Heart right ventricle (tissue), 16 donors: ENCODE measurements at regions not wholly inside any gene's neighbourhood (a gene's known extent, or its start where the extent isn't known, plus 50 kb on each side); places are given as distances from the start of the nearest gene placed in this dataset.

Source experiments
- ATAC-seq, 8 donors: fragments of 200-7000 bp; cut with Tn5 transposase; one replicate each; pipeline ENCODE4 v1.9.1; 2020; ENCODE audit warnings: mild to moderate bottlenecking in 8 of 8, moderate library complexity in 8 of 8, moderate number of reproducible peaks in 1 of 8
- DNase-seq, 2 donors: peaks; one replicate each; pipeline ENCODE4 v3.0.0-alpha.2; 2020
- H3K27ac ChIP-seq, 10 donors: fragments of 200-600 bp; sonication (generic) in 2 of 10; one replicate each; pipeline versions ENCODE4 v1.5.0 to v1.8.0; 2020 to 2022; ENCODE audit warnings: mild to moderate bottlenecking in 3 of 10
- H3K27me3 ChIP-seq, 7 donors: fragments of 200-600 bp; one replicate each; pipeline ENCODE4 v1.8.0; 2021 to 2022; ENCODE audit warnings: mild to moderate bottlenecking in 2 of 7
- H3K36me3 ChIP-seq, 9 donors: fragments of 200-600 bp; sonication (generic) in 1 of 9; one replicate each; pipeline versions ENCODE4 v1.5.0 to v1.8.0; 2020 to 2022; ENCODE audit warnings: mild to moderate bottlenecking in 2 of 9
- H3K4me1 ChIP-seq, 9 donors: fragments of 200-600 bp; sonication (generic) in 1 of 9; one replicate each; pipeline versions ENCODE4 v1.5.0 to v1.8.0; 2020 to 2022; ENCODE audit warnings: mild to moderate bottlenecking in 4 of 9
- H3K4me3 ChIP-seq, 10 donors: fragments of 200-600 bp; sonication (generic) in 2 of 10; one replicate each; pipeline versions ENCODE4 v1.5.0 to v1.8.0; 2020 to 2022; ENCODE audit warnings: mild to moderate bottlenecking in 7 of 10, moderate library complexity in 2 of 10
- H3K9me3 ChIP-seq, 11 donors: fragments of 200-600 bp in 10 of 11; sonication (generic) in 2 of 11; one replicate each; pipeline versions ENCODE4 v1.5.0 to v1.8.0; 2013 to 2022; ENCODE audit warnings: mild to moderate bottlenecking in 2 of 11, control low read depth in 1 of 11, moderate library complexity in 1 of 11
- CTCF ChIP-seq, 9 donors: fragments of 200-600 bp; sonication (generic) in 2 of 9; IDR thresholded peaks; one replicate each; pipeline versions ENCODE4 v1.5.0 to v1.8.0; 2021 to 2022; ENCODE audit warnings: antibody characterized with exemption in 9 of 9, mild to moderate bottlenecking in 5 of 9, moderate library complexity in 1 of 9
- WGBS, 2 donors: extraction: QIAGEN DNeasy Blood & Tissue Kit; methylation state at CpG; one replicate each; pipeline ENCODE4 v1.1.7; 2013; ENCODE audit warnings: inconsistent platforms in 1 of 2; 5-methylcytosine and 5-hydroxymethylcytosine counted together
- intact Hi-C, 10 donors: fragments of 100-400 bp; cut with DNase I; formaldehyde crosslinking; loops; one replicate each; pipeline versions ENCODE4 v1.11.1 to v1.14.2; 2022
- donor health status: Arrhythmogenic right ventricular cardiomyopathy.
- donor health status: ischemic (EF 13 %, LVEDD 7.1; RV severe dilation, severe dysfunction).
- donor health status: healthy with polysubstance abuse.
- donor health status: DM: no; HTN: yes; CAD: no.
- donor health status: DM: no; HTN: no; CAD: no.
- donor health status: ischemic (EF 25% LVEDD 6.9; RV normal size, moderate dysfunction).
- donor health status: ischemic (EF 25% LVEDD 5.7; RV mildly dilated, moderate dysfunction).
- donor health status: healthy.
- donor health status: DM: yes; HTN: yes; CAD: no.
- donor health status: Ischemic cardiomyopathy.
- donor health status: ischemic (EF 35%, LVEDD 5.7; RV mildly dilated, moderate dysfunction).
- donor health status: nonischemic (EF 11% LVEDD 7.7; RV severe dilation, severe dysfunction).
- donor health status: DM: yes; HTN: yes; CAD: no.
- donor health status: PGD.
- donor health status: ischemic (EF 29% LVEDD 5.4; RV normal size, mild dysfunction).
- donor health status: nonischemic (EF 23%, LVEDD 6.1; RV moderate dilation, normal function).

- Histone ChIP-seq H3K4me1 (peaks cover 0 to 41% (median 24%) of the 10 kb centered on the region in 9 donors), H3K36me3 (no peaks in the 10 kb centered on the region), H3K9me3 (no peaks in the 10 kb centered on the region), H3K27me3 (no peaks in the 10 kb centered on the region), H3K4me3 (no peak overlapping the region), H3K27ac (peak overlapping the region in 6 of 10 donors; percentile 52 to 72 (median 67))
- TF ChIP-seq CTCF (IDR thresholded peaks at IDR 0.05) = no peak
- intact Hi-C loops = no loop called here
- 70 to 81% methylated on average over 2 of the region's 2 CpGs for WGBS, 2 donors
- DNase-seq (no peak), ATAC-seq (peak in 3 of 8 donors; percentile 27 to 44 (median 42))
Observed at GRCh38 chr13:24032674-24033073, 127.8 kb upstream of the SPATA13 start.

GRCh38 chr13:24033527-24034302 is 126.8 kb upstream of the SPATA13 start:
- H3K9me3 ChIP-seq = no peaks in the 10 kb centered on the region
- peaks cover 0 to 46% (median 27%) of the 10 kb centered on the region in 9 donors for H3K4me1 ChIP-seq
- no peaks in the 10 kb centered on the region for H3K36me3 ChIP-seq
- WGBS, 2 donors = 61 to 62% methylated on average over 11 of the region's 11 CpGs
- H3K27ac ChIP-seq = peak overlapping the region in 6 of 10 donors; percentile 52 to 72 (median 67)
- no peak for TF ChIP-seq CTCF (IDR thresholded peaks at IDR 0.05)
- intact Hi-C loops = no loop called here
- H3K27me3 ChIP-seq = no peaks in the 10 kb centered on the region
- no peak for DNase-seq
- no peak overlapping the region for H3K4me3 ChIP-seq
- peak in 6 of 8 donors; percentile 45 to 84 (median 68) for ATAC-seq

- Histone ChIP-seq H3K36me3 (no peaks in the 10 kb centered on the region), H3K27ac (no peak overlapping the region), H3K27me3 (no peaks in the 10 kb centered on the region), H3K9me3 (no peaks in the 10 kb centered on the region), H3K4me1 (peaks cover 0 to 53% (median 27%) of the 10 kb centered on the region in 9 donors), H3K4me3 (no peak overlapping the region)
- ATAC-seq (no peak), DNase-seq (no peak)
- intact Hi-C loops = no loop called here
- 78 to 90% methylated on average over 5 of the region's 5 CpGs for WGBS, 2 donors
- TF ChIP-seq CTCF (IDR thresholded peaks at IDR 0.05) = no peak
Observed at GRCh38 chr13:24035411-24035810, 125.1 kb upstream of the SPATA13 start.

GRCh38 chr13:24036115-24036514 is 124.4 kb upstream of the SPATA13 start:
- Histone ChIP-seq H3K9me3 (no peaks in the 10 kb centered on the region), H3K4me3 (no peak overlapping the region), H3K27ac (peak overlapping the region in 2 of 10 donors; percentile 2 to 33), H3K36me3 (no peaks in the 10 kb centered on the region), H3K4me1 (peaks cover 0 to 50% (median 27%) of the 10 kb centered on the region in 9 donors), H3K27me3 (no peaks in the 10 kb centered on the region)
- TF ChIP-seq CTCF (IDR thresholded peaks at IDR 0.05) = no peak
- ATAC-seq = peak in 3 of 8 donors; percentile 32 to 41 (median 40)
- intact Hi-C loops = no loop called here
- no peak for DNase-seq
- 62 to 67% methylated on average over 2 of the region's 2 CpGs for WGBS, 2 donors
